ENCODE measurements at regions not wholly inside any gene's neighbourhood (a gene's known extent, or its start where the extent isn't known, plus 50 kb on each side); places are given as distances from the start of the nearest gene placed in this dataset.

GRCh38 chr2:64906853-64907536 lies 82.2 kb upstream of the SLC1A4 start:
- no peak overlapping the region for H3K27ac ChIP-seq (ENCODE audit: low read depth in 2 of 2, low read length in 1 of 2)
- CTCF ChIA-PET = interaction anchor here (0.6 to 5.5 kb wide), 3 partner anchors 10 to 595 kb away, joined by 3 to 32 read pairs (median 9); no protein-coding TSS in a partner anchor
- POLR2A ChIA-PET = no interaction called here

GRCh38 chr2:64908406-64908805 lies 80.8 kb upstream of the SLC1A4 start:
- H3K9me3 ChIP-seq = no peaks in the 10 kb centered on the region
- no peak overlapping the region for H3K4me2 ChIP-seq
- H2AFZ ChIP-seq (ENCODE audit: low read depth) = no peak overlapping the region
- no peaks in the 10 kb centered on the region for H3K9me2 ChIP-seq
- peaks cover 10% of the 10 kb centered on the region; the same call in 1 of the 2 replicates for H3K27me3 ChIP-seq (ENCODE audit: insufficient read depth)
- H3K79me2 ChIP-seq (ENCODE audit: insufficient read depth) = no peaks in the 10 kb centered on the region
- H3K4me1 ChIP-seq (ENCODE audit: control insufficient read depth in 1 of 2, insufficient read depth in 2 of 2, low read depth in 1 of 2, low read length in 1 of 2) = no peaks in the 10 kb centered on the region
- POLR2A ChIA-PET = no interaction called here
- H3K4me3 ChIP-seq (ENCODE audit: low read depth in 2 of 2, low read length in 1 of 2) = no peak overlapping the region
- no peak overlapping the region for H3K27ac ChIP-seq (ENCODE audit: low read depth in 2 of 2, low read length in 1 of 2)
- no peak for DNase-seq
- no peak overlapping the region for H3K9ac ChIP-seq
- CTCF ChIA-PET = interaction anchor here (5.5 kb wide), 1 partner anchor 9 kb away, joined by 32 read pairs; no protein-coding TSS in a partner anchor
- no peaks in the 10 kb centered on the region for H3F3A ChIP-seq (replicated peaks; ENCODE audit: insufficient read depth)
- H4K20me1 ChIP-seq (ENCODE audit: insufficient read depth) = no peaks in the 10 kb centered on the region
- 54% methylated on average over 2 of the region's 2 CpGs for WGBS (ENCODE audit: low lambda C conversion rate)
- TF ChIP-seq TEAD4 (IDR thresholded peaks at IDR 0.05; ENCODE audit: borderline replicate concordance, insufficient read depth) (no peak), FOSL2 (IDR thresholded peaks at IDR 0.05; ENCODE audit: borderline replicate concordance, low read depth) (no peak), ELF1 (IDR thresholded peaks at IDR 0.05) (no peak), USF1 (IDR thresholded peaks at IDR 0.05; ENCODE audit: borderline replicate concordance, low read depth) (no peak), SIN3A (IDR thresholded peaks at IDR 0.05; ENCODE audit: borderline replicate concordance, low read depth, low read length) (no peak)
- no peaks in the 10 kb centered on the region for H3K36me3 ChIP-seq (replicated peaks in 1 of 2; ENCODE audit: control insufficient read depth in 1 of 2, insufficient read depth in 2 of 2, low read length in 1 of 2)

More at GRCh38 chr2:64906853-64907536, 82.2 kb upstream of the SLC1A4 start:
- Histone ChIP-seq H3K9me3 (no peaks in the 10 kb centered on the region), H2AFZ (ENCODE audit: low read depth) (no peak overlapping the region), H3K4me2 (no peak overlapping the region), H3K79me2 (ENCODE audit: insufficient read depth) (no peaks in the 10 kb centered on the region), H3K9me2 (no peaks in the 10 kb centered on the region), H3K4me1 (ENCODE audit: control insufficient read depth in 1 of 2, insufficient read depth in 2 of 2, low read depth in 1 of 2, low read length in 1 of 2) (no peaks in the 10 kb centered on the region), H3K4me3 (ENCODE audit: low read depth in 2 of 2, low read length in 1 of 2) (no peak overlapping the region), H3K36me3 (replicated peaks in 1 of 2; ENCODE audit: control insufficient read depth in 1 of 2, insufficient read depth in 2 of 2, low read length in 1 of 2) (no peaks in the 10 kb centered on the region), H3K27me3 (ENCODE audit: insufficient read depth) (peaks cover 13% of the 10 kb centered on the region; the same call in 1 of the 2 replicates), H4K20me1 (ENCODE audit: insufficient read depth) (no peaks in the 10 kb centered on the region), H3K9ac (no peak overlapping the region), H3F3A (replicated peaks; ENCODE audit: insufficient read depth) (no peaks in the 10 kb centered on the region)
- TF ChIP-seq CTCF (IDR thresholded peaks at IDR 0.05) = no peak
- TF ChIP-seq GABPA (IDR thresholded peaks at IDR 0.05; ENCODE audit: low read depth) = no peak
- no peak for TF ChIP-seq FOXM1 (IDR thresholded peaks at IDR 0.05; ENCODE audit: low read depth)
- TF ChIP-seq JUND (IDR thresholded peaks at IDR 0.05) = no peak
- TF ChIP-seq MXI1 (IDR thresholded peaks at IDR 0.05; ENCODE audit: low read depth, low read length) = no peak
- TF ChIP-seq TEAD4 (IDR thresholded peaks at IDR 0.05; ENCODE audit: borderline replicate concordance, insufficient read depth) = no peak
- TF ChIP-seq YY1 (IDR thresholded peaks at IDR 0.05; ENCODE audit: low read depth) = no peak
- no peak for TF ChIP-seq MEF2A (IDR thresholded peaks at IDR 0.05; ENCODE audit: borderline replicate concordance, low read depth)
- no peak for TF ChIP-seq FOXJ3 (CRISPR knock-in tag; IDR thresholded peaks at IDR 0.05)
- no peak for TF ChIP-seq RFX5 (IDR thresholded peaks at IDR 0.05; ENCODE audit: low read length)
- TF ChIP-seq EZH2phosphoT487 (IDR thresholded peaks at IDR 0.05; ENCODE audit: borderline replicate concordance, low read depth) = no peak
- no peak for TF ChIP-seq NRF1 (IDR thresholded peaks at IDR 0.05; ENCODE audit: low read depth, low read length)
- no peak for TF ChIP-seq TAF1 (IDR thresholded peaks at IDR 0.05; ENCODE audit: borderline replicate concordance, low read depth, low read length)
- TF ChIP-seq USF1 (IDR thresholded peaks at IDR 0.05; ENCODE audit: borderline replicate concordance, low read depth) = no peak
- no peak for TF ChIP-seq GATA2 (CRISPR knock-in tag; IDR thresholded peaks at IDR 0.05)
- no peak for DNase-seq
- 60% methylated on average over 6 of the region's 6 CpGs for WGBS (ENCODE audit: low lambda C conversion rate)
